Muscle of back (tissue), 3 donors: ENCODE measurements at regions not wholly inside any gene's neighbourhood (a gene's known extent, or its start where the extent isn't known, plus 50 kb on each side); places are given as distances from the start of the nearest gene placed in this dataset.
A peak's percentile ranks its signal among the peaks of the same experiment; 100 is the strongest.

Experiments
- DNase-seq, 3 donors: peaks; one replicate each; pipeline versions ENCODE4 v3.0.0 to v3.0.0-alpha.2; 2013

DNA sequence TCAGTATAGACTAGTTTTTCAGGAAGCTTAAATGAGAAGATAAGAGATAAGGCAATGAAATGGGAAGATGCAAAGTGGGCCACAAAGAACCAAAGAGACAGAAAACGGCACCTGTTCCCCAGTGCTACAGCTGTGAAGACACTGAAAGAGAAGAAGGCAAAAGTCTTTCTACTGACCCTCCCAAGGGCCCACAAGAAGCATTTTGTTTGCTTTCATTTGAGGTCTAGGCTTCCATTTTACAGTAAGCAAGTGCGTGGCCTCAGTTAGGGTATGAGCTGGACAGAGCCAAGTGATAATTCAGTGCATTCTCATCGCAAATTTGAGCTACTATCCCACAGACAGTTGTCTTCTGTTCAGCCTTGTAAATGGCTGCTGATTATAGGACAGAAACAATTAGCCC lies 53.4 kb upstream of the STK17B start:
- no peak for DNase-seq

- no peak for DNase-seq
Measured at GRCh38 chr2:196225213-196225612, 53.8 kb upstream of the STK17B start.

DNA sequence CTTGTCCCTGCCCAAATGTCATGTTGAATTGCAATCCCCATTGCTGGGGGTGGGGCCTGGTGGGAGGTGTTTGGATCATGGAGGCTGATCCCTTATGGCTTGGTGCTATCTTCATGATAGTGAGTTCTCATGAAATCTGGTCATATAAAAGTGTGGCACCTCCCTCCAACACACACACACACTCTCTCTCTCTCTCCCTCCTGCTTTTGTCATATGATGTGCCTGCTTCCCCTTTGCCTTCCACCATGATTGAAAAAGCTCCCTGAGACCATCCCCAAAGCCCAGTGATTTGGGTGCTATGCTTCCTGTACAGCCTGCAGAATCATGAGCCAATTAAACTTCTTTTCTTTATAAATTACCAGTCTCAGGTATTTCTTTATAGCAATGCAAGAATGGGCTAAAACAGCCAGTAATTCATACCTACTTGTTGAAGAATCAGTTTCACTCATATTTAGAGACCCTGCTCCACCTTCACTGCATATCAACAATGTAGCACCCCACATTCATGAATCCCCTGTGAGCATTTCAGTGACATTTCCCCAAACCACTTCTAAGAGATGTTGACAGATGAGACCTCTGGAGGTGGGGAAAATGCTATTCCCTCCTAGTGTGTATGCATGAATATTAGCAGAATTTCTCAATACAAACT lies 54.8 kb upstream of the STK17B start:
- no peak for DNase-seq

DNA sequence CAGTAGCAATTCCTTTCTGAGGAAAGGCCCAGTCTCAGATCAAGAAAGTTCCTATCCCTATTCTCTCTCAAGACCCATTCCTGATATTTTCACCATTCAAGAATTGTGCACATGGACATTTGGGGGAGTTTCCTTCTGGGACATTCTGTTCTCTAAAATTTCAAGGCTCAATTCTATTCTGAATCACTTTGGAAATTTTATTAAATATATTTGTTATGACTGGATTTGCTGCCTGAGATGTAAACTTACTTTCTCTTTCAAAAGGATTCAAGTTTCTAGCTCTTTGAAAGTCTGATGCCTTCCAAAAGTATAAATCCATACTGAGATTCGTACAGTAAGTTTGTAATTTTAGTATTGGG lies 55.3 kb upstream of the STK17B start:
- DNase-seq, result no peak

- no peak for DNase-seq
Measured at GRCh38 chr2:196229013-196229412, 57.6 kb upstream of the STK17B start.

DNA sequence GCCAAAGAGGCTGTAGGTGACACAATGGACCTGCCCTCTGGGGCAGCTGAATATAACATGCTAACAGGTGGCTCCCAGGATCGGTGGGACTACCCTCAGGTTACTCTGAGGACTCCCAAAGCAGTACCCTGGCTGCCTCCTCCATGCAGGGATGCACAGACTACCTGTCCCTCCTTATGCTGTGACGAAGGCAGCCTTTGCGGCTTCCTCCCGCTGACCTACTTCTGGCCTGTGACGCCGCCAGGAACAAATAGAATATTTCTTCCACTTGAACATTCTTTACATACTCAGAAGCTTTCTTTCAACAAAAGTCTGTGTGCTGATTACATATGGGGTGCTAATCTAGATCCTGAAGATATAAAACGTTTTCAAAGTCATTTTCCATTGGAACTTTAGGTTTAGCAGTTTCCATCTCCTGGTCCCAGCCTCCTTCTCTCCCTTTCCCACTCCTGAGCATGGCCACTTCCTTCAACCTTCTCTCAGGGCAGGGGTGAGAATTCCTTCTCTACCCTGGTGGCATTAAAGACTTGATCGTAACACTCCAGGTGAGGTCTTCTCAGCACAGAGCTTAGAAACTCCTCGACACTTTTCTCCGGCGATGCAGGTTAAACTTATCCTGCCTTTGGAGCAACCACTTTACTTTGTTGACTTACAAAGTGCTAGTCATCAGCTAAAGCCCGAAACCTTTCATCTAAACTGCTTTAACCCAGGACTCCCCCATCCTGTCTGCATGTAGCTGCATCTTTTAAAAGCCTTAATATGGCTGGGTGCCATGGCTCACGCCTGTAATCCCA lies 58.9 kb upstream of the STK17B start:
- DNase-seq, result no peak

DNA sequence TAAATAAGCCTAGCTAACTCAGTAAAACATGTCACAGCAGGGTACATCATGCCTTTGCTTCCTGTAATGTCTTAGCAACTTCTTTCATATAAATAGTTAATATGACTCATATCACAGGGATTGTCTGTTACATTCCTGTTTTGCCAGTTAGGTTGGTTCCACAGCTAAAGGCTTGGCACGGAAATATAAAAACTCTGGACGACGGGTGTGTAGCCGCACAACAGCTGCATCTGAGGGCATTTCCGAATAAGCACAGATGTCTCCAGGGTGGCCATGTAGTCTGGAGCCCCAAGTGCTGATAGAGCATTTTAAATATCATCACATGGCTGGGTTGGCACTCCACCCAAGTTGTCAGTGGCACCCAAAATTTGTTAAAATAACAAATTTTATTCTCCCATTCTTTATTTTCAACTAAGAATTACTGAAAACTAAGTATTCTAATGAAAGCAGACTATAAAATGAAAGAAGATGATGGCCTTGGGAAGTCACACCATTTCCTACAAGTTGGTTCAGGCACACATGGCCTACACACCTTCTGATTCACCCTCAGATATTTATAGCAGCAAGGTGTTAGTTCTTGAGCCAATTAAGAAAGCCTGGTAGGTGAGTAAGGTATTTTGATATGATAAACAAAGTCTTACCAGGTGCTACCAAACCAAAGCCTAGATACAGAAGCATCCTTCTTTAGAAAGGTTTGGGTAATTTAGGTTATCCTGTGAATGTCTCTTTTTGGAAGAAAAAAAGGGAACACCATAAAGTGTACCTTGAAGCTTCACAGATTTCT lies 61.8 kb upstream of the STK17B start:
- DNase-seq, result peak; percentile 45 to 69 (median 59)

DNA sequence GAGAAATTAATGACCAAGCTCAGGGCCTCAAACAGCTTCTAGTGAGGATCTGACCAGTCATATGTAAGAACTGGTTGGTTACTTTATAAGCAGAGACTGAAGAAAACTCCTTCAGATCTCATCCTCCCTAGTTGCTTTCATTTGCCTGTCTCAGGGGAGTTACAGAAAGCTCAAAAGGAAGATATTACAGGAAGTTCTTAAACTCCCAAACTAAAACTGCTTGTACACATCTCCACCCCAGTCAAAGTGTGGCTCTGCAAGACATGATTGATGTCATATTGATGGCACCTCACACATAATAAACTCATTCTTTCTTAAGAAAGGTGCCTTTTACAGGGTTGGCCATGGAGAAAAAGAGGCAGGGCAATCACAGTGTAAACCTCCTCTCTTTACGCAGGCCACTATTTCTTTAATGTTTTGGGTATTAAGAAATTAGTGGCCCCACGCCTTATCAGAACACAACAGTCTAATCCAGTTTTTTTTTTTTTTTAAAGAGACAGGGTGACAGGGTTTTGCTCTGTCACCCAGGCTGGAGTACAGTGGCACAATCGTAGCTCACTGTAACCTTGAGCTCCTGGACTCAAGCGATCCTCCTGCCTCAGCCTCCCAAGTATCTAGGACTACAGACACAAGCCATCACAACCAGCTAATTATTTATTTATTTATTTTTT lies 62.6 kb upstream of the STK17B start:
- DNase-seq, result no peak

GRCh38 chr2:196234672-196235071 lies 63.3 kb upstream of the STK17B start:
- peak in 1 of 3 donors; percentile 56 for DNase-seq

- DNase-seq, result no peak
Measured at GRCh38 chr2:196238836-196239380, 67.5 kb upstream of the STK17B start.

GRCh38 chr2:196239622-196240587 lies 68.5 kb upstream of the STK17B start:
- DNase-seq, result peak in 2 of 3 donors; percentile 39 to 53

DNA sequence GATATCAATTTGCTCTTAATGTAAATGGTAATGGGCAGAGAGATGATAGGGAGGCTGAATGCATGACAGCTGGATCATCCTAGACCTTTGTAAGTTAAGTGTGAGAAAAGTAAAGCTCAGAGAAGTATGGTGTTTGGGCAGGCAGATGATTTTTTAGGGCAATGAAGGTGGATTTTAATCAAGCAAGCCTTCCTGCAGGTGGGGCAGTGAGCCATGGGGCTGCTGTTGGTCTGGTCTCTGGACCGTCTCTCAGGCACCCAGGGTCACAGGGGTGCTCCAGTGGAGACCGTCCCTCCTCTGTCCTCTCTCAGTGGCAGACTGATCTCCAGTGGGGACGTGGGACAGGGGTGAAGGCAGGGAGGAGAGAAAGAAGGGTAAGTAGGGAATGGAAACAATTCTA lies 69.8 kb upstream of the STK17B start:
- DNase-seq, result no peak

- peak in 1 of 3 donors; percentile 26 for DNase-seq
Measured at GRCh38 chr2:196242131-196242620, 70.8 kb upstream of the STK17B start.

DNA sequence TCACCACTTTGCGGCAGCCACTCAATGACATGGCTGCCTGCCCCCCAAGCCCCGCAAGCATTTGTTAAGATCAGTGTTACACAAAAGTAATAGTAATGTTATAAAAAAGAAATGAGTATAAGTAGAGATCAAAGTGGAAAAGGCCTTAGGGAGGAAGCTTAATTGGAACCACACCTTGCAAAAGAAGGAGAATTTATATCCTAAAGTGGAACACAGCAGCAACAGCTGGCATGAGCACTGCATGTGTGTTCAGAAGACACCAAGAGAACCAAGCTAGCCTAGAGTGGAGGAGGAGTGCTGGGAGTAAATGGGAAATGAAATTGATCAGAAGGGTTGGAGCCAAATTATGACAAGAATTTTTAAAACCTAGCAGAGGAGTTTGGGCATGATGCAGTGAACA lies 73.1 kb upstream of the STK17B start:
- DNase-seq, result no peak

- no peak for DNase-seq
Measured at GRCh38 chr2:196244966-196245365, 73.6 kb upstream of the STK17B start.

GRCh38 chr2:196245378-196246140 lies 74.2 kb upstream of the STK17B start:
- DNase-seq, result no peak

- DNase-seq, result no peak
Measured at GRCh38 chr2:196247114-196247975, 76.0 kb upstream of the STK17B start.

DNA sequence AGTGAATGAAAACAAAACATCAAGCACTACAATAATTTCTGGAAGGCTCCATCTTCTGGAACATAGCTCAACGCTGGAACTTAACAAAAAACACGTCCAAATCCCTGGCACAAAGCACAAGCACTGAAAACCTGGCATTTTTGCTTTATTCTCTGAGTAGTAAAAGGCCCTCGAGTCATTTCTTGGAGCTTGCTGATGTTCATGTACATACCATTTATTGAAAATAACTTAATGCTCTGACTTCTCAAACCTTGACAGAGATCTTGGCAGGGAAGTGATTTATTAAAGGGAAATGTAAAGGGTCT lies 76.5 kb upstream of the STK17B start:
- peak in 1 of 3 donors; percentile 24 for DNase-seq
